Panc1 (cell line): ENCODE measurements at regions not wholly inside any gene's neighbourhood (a gene's known extent, or its start where the extent isn't known, plus 50 kb on each side); places are given as distances from the start of the nearest gene placed in this dataset.

Experiments used
- ATAC-seq: fragments of 200-7000 bp; cut with Tn5 transposase; 2 replicates; pipeline ENCODE4 v1.9.1; 2020; ENCODE audit warnings: mild to moderate bottlenecking, moderate library complexity
- BruUV-seq: library from RNA; stranded (reverse); fragments of 400-500 nt; replicated peaks from 2 replicates; lab custom pipeline; 2021; lab: Mats Ljungman, UMichigan
- CTCF ChIA-PET: fragments of 300-600 bp; sonication (Branson Sonifier 250); formaldehyde crosslinking; loops from one replicate; lab custom pipeline; 2022; ENCODE audit warnings: antibody characterized with exemption; lab: Charles Lee
- POLR2A ChIA-PET: fragments of 300-600 bp; sonication (Branson Sonifier 250); formaldehyde crosslinking; loops from one replicate; lab custom pipeline; 2022; ENCODE audit warnings: antibody characterized with exemption; lab: Charles Lee
- DNase-seq: peaks from one replicate; pipeline ENCODE4 v3.0.0-alpha.2; 2010; ENCODE audit warnings: low read depth, low spot score
- H3K27ac ChIP-seq: 2 replicates; pipeline ENCODE4 v1.5.1; 2011; ENCODE audit warnings: mild to moderate bottlenecking, low read length, inconsistent platforms
- H3K27me3 ChIP-seq: fragments of 200-500 bp; sonication (Bioruptor generic); 2 replicates; pipeline ENCODE4 v1.6.0; 2014; ENCODE audit warnings: low read length, inconsistent platforms; ENCODE audit not compliant: control insufficient read depth, insufficient read depth
- H3K36me3 ChIP-seq: fragments of 200-500 bp; sonication (Bioruptor generic); 2 replicates; pipeline ENCODE4 v1.5.1; 2014; ENCODE audit warnings: inconsistent platforms, mild to moderate bottlenecking, low read length, moderate library complexity; ENCODE audit not compliant: control insufficient read depth, insufficient read depth
- H3K4me1 ChIP-seq: 2 replicates; pipeline ENCODE4 v1.5.1; 2011; ENCODE audit warnings: inconsistent platforms, mild to moderate bottlenecking, low read length, moderate library complexity; ENCODE audit not compliant: control insufficient read depth, insufficient read depth
- H3K4me3 ChIP-seq, 2 experiments: 2 replicates each; pipeline ENCODE4 v1.5.1; 2011 to 2012; ENCODE audit warnings: low read depth in 2 of 2, low read length in 2 of 2, mild to moderate bottlenecking in 2 of 2, inconsistent platforms in 1 of 2, moderate library complexity in 1 of 2
- H3K9me3 ChIP-seq: fragments of 200-500 bp; sonication (Bioruptor generic); 2 replicates; pipeline ENCODE4 v1.5.1; 2014; ENCODE audit warnings: low read depth, mild to moderate bottlenecking, inconsistent platforms, low read length, moderate library complexity; ENCODE audit not compliant: control insufficient read depth, insufficient read depth
- CTCF ChIP-seq: fragments of 450-650 bp; IDR thresholded peaks from 2 replicates; pipeline ENCODE4 v1.5.1; 2017; ENCODE audit warnings: mild to moderate bottlenecking
- POLR2AphosphoS5 ChIP-seq: IDR thresholded peaks from 2 replicates; pipeline ENCODE4 v1.6.1; 2012; ENCODE audit warnings: mild to moderate bottlenecking, low read depth, low read length, moderate library complexity
- REST ChIP-seq, 2 experiments: IDR thresholded peaks; 2 replicates each; pipeline ENCODE4 v1.6.1; 2011 to 2012; ENCODE audit warnings: low read depth in 2 of 2, control low read depth in 1 of 2, low read length in 1 of 2, mild to moderate bottlenecking in 1 of 2, moderate library complexity in 1 of 2; ENCODE audit not compliant: insufficient read depth in 1 of 2
- SIN3A ChIP-seq: IDR thresholded peaks from 2 replicates; pipeline ENCODE4 v1.6.1; 2012; ENCODE audit warnings: low read depth, mild to moderate bottlenecking, low read length, moderate library complexity, borderline replicate concordance; ENCODE audit not compliant: insufficient read depth
- TCF7L2 ChIP-seq: IDR thresholded peaks from 2 replicates; pipeline ENCODE4 v1.6.1; 2011; ENCODE audit warnings: mild to moderate bottlenecking, low read depth, low read length, inconsistent platforms
- in situ Hi-C: cut with HindIII; loops from 2 replicates; pipeline ENCODE4 v1.10.0; 2016; ENCODE audit warnings: low sequenced_read_pairs, low pct_unique_long_range_greater_than_20kb
- intact Hi-C: fragments of 100-400 bp; cut with micrococcal nuclease; formaldehyde crosslinking; loops from one replicate; pipeline ENCODE4 v1.10.0; 2022; ENCODE audit not compliant: unreplicated experiment

GRCh38 chr6:159404296-159404695 lies 235.1 kb downstream of the FNDC1 start:
- ATAC-seq (no peak), DNase-seq (no peak)
- Histone ChIP-seq H3K4me1 (no peaks in the 10 kb centered on the region), H3K9me3 (no peaks in the 10 kb centered on the region), H3K27me3 (no peaks in the 10 kb centered on the region; the same call in 1 of the 2 replicates), H3K27ac (no peak overlapping the region), H3K4me3 (no peak overlapping the region), H3K36me3 (no peaks in the 10 kb centered on the region)
- POLR2A ChIA-PET, result interaction anchor here (0.6 kb wide), 1 partner anchor 107 kb away, joined by 3 read pairs; no protein-coding TSS in a partner anchor
- CTCF ChIA-PET, result interaction anchor here (0.7 kb wide), 1 partner anchor 221 kb away, joined by 3 read pairs; no protein-coding TSS in a partner anchor
- BruUV-seq, result no TSS peak
- intact Hi-C loops, result no loop called here
- in situ Hi-C loops, result no loop called here
- TF ChIP-seq POLR2AphosphoS5 (no peak), SIN3A (no peak), CTCF (no peak), TCF7L2 (no peak), REST (IDR thresholded peaks at IDR 0.05; ENCODE audit: insufficient read depth in 1 of 2, low read depth in 2 of 2, low read length in 1 of 2) (no peak)

DNA sequence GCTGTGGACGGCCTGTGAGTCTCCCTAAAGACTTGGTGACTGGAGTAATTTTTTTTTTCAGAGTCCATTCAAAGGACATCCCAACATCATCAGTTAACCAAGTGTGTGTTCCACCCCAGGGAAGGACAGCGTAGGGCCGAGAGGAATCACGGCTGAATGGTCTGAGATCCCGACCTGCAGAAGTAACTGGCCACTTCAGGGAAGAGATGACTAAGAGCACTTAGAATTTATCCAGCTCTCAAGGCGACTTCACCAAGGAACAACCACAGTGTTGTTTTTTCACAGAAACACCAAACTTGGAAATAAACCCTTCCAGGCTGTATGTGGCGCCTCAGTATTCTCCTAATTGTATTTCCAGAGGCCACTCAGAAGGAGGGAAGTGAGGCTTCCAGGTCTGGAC lies 231.6 kb downstream of the FNDC1 start:
- ChIA-PET POLR2A (no interaction called here), CTCF (no interaction called here)
- in situ Hi-C loops (no loop called here), intact Hi-C loops (no loop called here)
- no peak for ATAC-seq
- Histone ChIP-seq H3K4me1 (no peaks in the 10 kb centered on the region), H3K4me3 (no peak overlapping the region), H3K9me3 (no peaks in the 10 kb centered on the region), H3K27ac (no peak overlapping the region), H3K36me3 (no peaks in the 10 kb centered on the region), H3K27me3 (no peaks in the 10 kb centered on the region; the same call in 1 of the 2 replicates)
- no TSS peak for BruUV-seq
- no peak for TF ChIP-seq POLR2AphosphoS5
- no peak for TF ChIP-seq TCF7L2
- no peak for DNase-seq

DNA sequence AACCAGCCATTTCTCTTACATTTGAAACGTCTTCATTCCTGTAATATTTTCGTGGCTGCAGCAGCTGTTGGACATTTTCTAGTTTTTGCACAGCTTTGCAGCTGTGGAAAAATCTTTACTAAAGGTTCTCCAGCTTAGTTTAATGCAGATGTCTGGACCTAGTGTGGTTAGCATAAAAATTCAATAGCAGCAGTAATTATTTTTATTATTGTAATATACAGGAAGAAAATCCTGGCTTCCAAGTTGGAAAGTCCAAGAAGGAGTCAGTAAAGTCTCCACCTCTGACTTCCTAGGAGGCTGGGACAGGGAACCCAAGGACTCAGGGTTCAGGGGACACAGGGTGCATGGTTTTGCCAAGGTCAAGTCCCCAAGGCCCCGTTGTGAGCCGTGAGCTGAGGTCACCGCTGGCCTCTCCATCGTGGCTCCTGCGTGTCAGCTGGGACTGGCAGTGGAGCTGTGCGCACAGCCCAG lies 230.6 kb downstream of the FNDC1 start:
- POLR2A ChIA-PET, result no interaction called here
- BruUV-seq, result no TSS peak
- in situ Hi-C loops, result no loop called here

More for the DNA sequence above, 230.6 kb downstream of the FNDC1 start:
- DNase-seq (no peak), ATAC-seq (no peak)
- intact Hi-C loops, result no loop called here
- no peaks in the 10 kb centered on the region for H3K36me3 ChIP-seq
- no peaks in the 10 kb centered on the region for H3K4me1 ChIP-seq
- H3K9me3 ChIP-seq, result no peaks in the 10 kb centered on the region
- no peak overlapping the region for H3K4me3 ChIP-seq
- TF ChIP-seq CTCF, result no peak
- TF ChIP-seq SIN3A, result no peak
- TF ChIP-seq REST (IDR thresholded peaks at IDR 0.05; ENCODE audit: insufficient read depth in 1 of 2, low read depth in 2 of 2, low read length in 1 of 2), result no peak
- TF ChIP-seq POLR2AphosphoS5, result no peak
- no peak for TF ChIP-seq TCF7L2
- CTCF ChIA-PET, result no interaction called here
- H3K27ac ChIP-seq, result no peak overlapping the region
- no peaks in the 10 kb centered on the region; the same call in 1 of the 2 replicates for H3K27me3 ChIP-seq
